ENCODE measurements at regions not wholly inside any gene's neighbourhood (a gene's known extent, or its start where the extent isn't known, plus 50 kb on each side); places are given as distances from the start of the nearest gene placed in this dataset.
"Not testable (repeated sequence)": the region's sequence is repeated elsewhere in the genome, so short reads cannot be mapped to it uniquely, and the experiment has no call there.

- H3K27me3 Mint-ChIP-seq (ENCODE audit: low read depth), result peaks cover 18% of the 10 kb centered on the region
- no peaks in the 10 kb centered on the region for H3K36me3 Mint-ChIP-seq (ENCODE audit: low read depth)
- no peak for TF ChIP-seq CTCF (IDR thresholded peaks at IDR 0.05)
- H3K4me1 Mint-ChIP-seq (ENCODE audit: low read depth), result no peaks in the 10 kb centered on the region
- no peak for DNase-seq (ENCODE audit: low spot score)
- no peaks in the 10 kb centered on the region for H3K9me3 Mint-ChIP-seq (ENCODE audit: low read depth)
- no peak overlapping the region for H3K27ac Mint-ChIP-seq (ENCODE audit: unreplicated experiment)
- H3K4me3 Mint-ChIP-seq (ENCODE audit: unreplicated experiment), result no peak overlapping the region
Observed at GRCh38 chr5:86716121-86716520, 98.4 kb downstream of the COX7C start.

GRCh38 chr5:86731319-86732117 lies 113.8 kb downstream of the COX7C start:
- DNase-seq (ENCODE audit: low spot score); H3K27me3 Mint-ChIP-seq (ENCODE audit: low read depth); H3K4me1 Mint-ChIP-seq (ENCODE audit: low read depth); H3K27ac Mint-ChIP-seq (ENCODE audit: unreplicated experiment); H3K36me3 Mint-ChIP-seq (ENCODE audit: low read depth); H3K4me3 Mint-ChIP-seq (ENCODE audit: unreplicated experiment): not testable (repeated sequence)
- H3K9me3 Mint-ChIP-seq (ENCODE audit: low read depth), result peaks cover 30% of the 10 kb centered on the region

- no peak overlapping the region for H3K27ac Mint-ChIP-seq (ENCODE audit: unreplicated experiment)
- no peaks in the 10 kb centered on the region for H3K27me3 Mint-ChIP-seq (ENCODE audit: low read depth)
- no peaks in the 10 kb centered on the region for H3K36me3 Mint-ChIP-seq (ENCODE audit: low read depth)
- TF ChIP-seq CTCF (IDR thresholded peaks at IDR 0.05), result no peak
- no peak for DNase-seq (ENCODE audit: low spot score)
- H3K9me3 Mint-ChIP-seq (ENCODE audit: low read depth), result peaks cover 35% of the 10 kb centered on the region
- H3K4me1 Mint-ChIP-seq (ENCODE audit: low read depth), result no peaks in the 10 kb centered on the region
- H3K4me3 Mint-ChIP-seq (ENCODE audit: unreplicated experiment), result no peak overlapping the region
Observed at GRCh38 chr5:86735370-86735769, 117.6 kb downstream of the COX7C start.

GRCh38 chr5:86737579-86737978 lies 119.8 kb downstream of the COX7C start:
- Mint-ChIP-seq H3K9me3 (ENCODE audit: low read depth) (peaks cover 26% of the 10 kb centered on the region), H3K36me3 (ENCODE audit: low read depth) (no peaks in the 10 kb centered on the region), H3K27ac (ENCODE audit: unreplicated experiment) (no peak overlapping the region), H3K4me3 (ENCODE audit: unreplicated experiment) (no peak overlapping the region), H3K4me1 (ENCODE audit: low read depth) (no peaks in the 10 kb centered on the region), H3K27me3 (ENCODE audit: low read depth) (peaks cover 2% of the 10 kb centered on the region)
- TF ChIP-seq CTCF (IDR thresholded peaks at IDR 0.05), result no peak
- no peak for DNase-seq (ENCODE audit: low spot score)

- no peaks in the 10 kb centered on the region for H3K36me3 Mint-ChIP-seq (ENCODE audit: low read depth)
- TF ChIP-seq CTCF (IDR thresholded peaks at IDR 0.05), result no peak
- no peaks in the 10 kb centered on the region for H3K9me3 Mint-ChIP-seq (ENCODE audit: low read depth)
- H3K4me3 Mint-ChIP-seq (ENCODE audit: unreplicated experiment), result no peak overlapping the region
- H3K27ac Mint-ChIP-seq (ENCODE audit: unreplicated experiment), result no peak overlapping the region
- H3K27me3 Mint-ChIP-seq (ENCODE audit: low read depth), result no peaks in the 10 kb centered on the region
- no peaks in the 10 kb centered on the region for H3K4me1 Mint-ChIP-seq (ENCODE audit: low read depth)
- DNase-seq (ENCODE audit: low spot score), result no peak
Observed at GRCh38 chr5:86748538-86749105, 130.9 kb downstream of the COX7C start.

GRCh38 chr5:86749841-86750240 lies 132.1 kb downstream of the COX7C start:
- Mint-ChIP-seq H3K4me3 (ENCODE audit: unreplicated experiment) (no peak overlapping the region), H3K27me3 (ENCODE audit: low read depth) (no peaks in the 10 kb centered on the region), H3K4me1 (ENCODE audit: low read depth) (no peaks in the 10 kb centered on the region), H3K27ac (ENCODE audit: unreplicated experiment) (no peak overlapping the region), H3K9me3 (ENCODE audit: low read depth) (no peaks in the 10 kb centered on the region), H3K36me3 (ENCODE audit: low read depth) (no peaks in the 10 kb centered on the region)
- DNase-seq (ENCODE audit: low spot score), result no peak
- no peak for TF ChIP-seq CTCF (IDR thresholded peaks at IDR 0.05)

Data from chondrocyte (in vitro differentiated cells).